ENCODE measurements at regions not wholly inside any gene's neighbourhood (a gene's known extent, or its start where the extent isn't known, plus 50 kb on each side); places are given as distances from the start of the nearest gene placed in this dataset.

GRCh38 chr2:64787019-64787365, 133.3 kb upstream of the SERTAD2 start:
- BruUV-seq (replicated peaks): no TSS peak
- Histone ChIP-seq H3K4me3 (ENCODE audit: low read depth in 2 of 2, low read length in 2 of 2) (no peak overlapping the region), H3K36me3 (ENCODE audit: control insufficient read depth, insufficient read depth, low read length) (no peaks in the 10 kb centered on the region), H3K27me3 (ENCODE audit: control insufficient read depth, insufficient read depth, low read length) (no peaks in the 10 kb centered on the region), H3K27ac (ENCODE audit: low read length) (no peak overlapping the region), H3K9me3 (ENCODE audit: control insufficient read depth, insufficient read depth, low read depth, low read length) (no peaks in the 10 kb centered on the region), H3K4me1 (ENCODE audit: control insufficient read depth, insufficient read depth, low read length) (peaks cover 6% of the 10 kb centered on the region; the same call in 1 of the 2 replicates)
- in situ Hi-C loops (cut with HindIII; ENCODE audit: low pct_unique_long_range_greater_than_20kb, low sequenced_read_pairs): no loop called here
- TF ChIP-seq POLR2AphosphoS5 (IDR thresholded peaks at IDR 0.05; ENCODE audit: low read depth, low read length) (no peak), TCF7L2 (IDR thresholded peaks at IDR 0.05; ENCODE audit: low read depth, low read length) (no peak), REST (IDR thresholded peaks at IDR 0.05; ENCODE audit: insufficient read depth in 1 of 2, low read depth in 2 of 2, low read length in 1 of 2) (no peak)
- ChIA-PET POLR2A (no interaction called here), CTCF (no interaction called here)
- DNase-seq (ENCODE audit: low read depth, low spot score) (no peak), ATAC-seq (no peak)
- intact Hi-C loops (cut with micrococcal nuclease; ENCODE audit: unreplicated experiment): no loop called here

GRCh38 chr2:64787698-64788097, 134.0 kb upstream of the SERTAD2 start:
- in situ Hi-C loops (cut with HindIII; ENCODE audit: low pct_unique_long_range_greater_than_20kb, low sequenced_read_pairs): no loop called here
- Histone ChIP-seq H3K36me3 (ENCODE audit: control insufficient read depth, insufficient read depth, low read length) (no peaks in the 10 kb centered on the region), H3K4me3 (ENCODE audit: low read depth in 2 of 2, low read length in 2 of 2) (no peak overlapping the region), H3K9me3 (ENCODE audit: control insufficient read depth, insufficient read depth, low read depth, low read length) (no peaks in the 10 kb centered on the region), H3K27ac (ENCODE audit: low read length) (no peak overlapping the region), H3K27me3 (ENCODE audit: control insufficient read depth, insufficient read depth, low read length) (no peaks in the 10 kb centered on the region), H3K4me1 (ENCODE audit: control insufficient read depth, insufficient read depth, low read length) (peaks cover 6% of the 10 kb centered on the region; the same call in 1 of the 2 replicates)
- ChIA-PET CTCF (no interaction called here), POLR2A (no interaction called here)
- DNase-seq (ENCODE audit: low read depth, low spot score) (no peak), ATAC-seq (no peak)
- BruUV-seq (replicated peaks): no TSS peak
- intact Hi-C loops (cut with micrococcal nuclease; ENCODE audit: unreplicated experiment): no loop called here
- no peak for TF ChIP-seq REST (IDR thresholded peaks at IDR 0.05; ENCODE audit: insufficient read depth in 1 of 2, low read depth in 2 of 2, low read length in 1 of 2)
- no peak for TF ChIP-seq TCF7L2 (IDR thresholded peaks at IDR 0.05; ENCODE audit: low read depth, low read length)
- TF ChIP-seq CTCF (IDR thresholded peaks at IDR 0.05): no peak
- no peak for TF ChIP-seq POLR2AphosphoS5 (IDR thresholded peaks at IDR 0.05; ENCODE audit: low read depth, low read length)
- TF ChIP-seq SIN3A (IDR thresholded peaks at IDR 0.05; ENCODE audit: borderline replicate concordance, insufficient read depth, low read depth, low read length): no peak
